Heart right ventricle (tissue), 16 donors: ENCODE measurements at regions not wholly inside any gene's neighbourhood (a gene's known extent, or its start where the extent isn't known, plus 50 kb on each side); places are given as distances from the start of the nearest gene placed in this dataset.

Experiments
- ATAC-seq, 8 donors: fragments of 200-7000 bp; cut with Tn5 transposase; one replicate each; pipeline ENCODE4 v1.9.1; 2020; ENCODE audit warnings: mild to moderate bottlenecking in 8 of 8, moderate library complexity in 8 of 8, moderate number of reproducible peaks in 1 of 8
- DNase-seq, 2 donors: peaks; one replicate each; pipeline ENCODE4 v3.0.0-alpha.2; 2020
- H3K27ac ChIP-seq, 10 donors: fragments of 200-600 bp; sonication (generic) in 2 of 10; one replicate each; pipeline versions ENCODE4 v1.5.0 to v1.8.0; 2020 to 2022; ENCODE audit warnings: mild to moderate bottlenecking in 3 of 10
- H3K27me3 ChIP-seq, 7 donors: fragments of 200-600 bp; one replicate each; pipeline ENCODE4 v1.8.0; 2021 to 2022; ENCODE audit warnings: mild to moderate bottlenecking in 2 of 7
- H3K36me3 ChIP-seq, 9 donors: fragments of 200-600 bp; sonication (generic) in 1 of 9; one replicate each; pipeline versions ENCODE4 v1.5.0 to v1.8.0; 2020 to 2022; ENCODE audit warnings: mild to moderate bottlenecking in 2 of 9
- H3K4me1 ChIP-seq, 9 donors: fragments of 200-600 bp; sonication (generic) in 1 of 9; one replicate each; pipeline versions ENCODE4 v1.5.0 to v1.8.0; 2020 to 2022; ENCODE audit warnings: mild to moderate bottlenecking in 4 of 9
- H3K4me3 ChIP-seq, 10 donors: fragments of 200-600 bp; sonication (generic) in 2 of 10; one replicate each; pipeline versions ENCODE4 v1.5.0 to v1.8.0; 2020 to 2022; ENCODE audit warnings: mild to moderate bottlenecking in 7 of 10, moderate library complexity in 2 of 10
- H3K9me3 ChIP-seq, 11 donors: fragments of 200-600 bp in 10 of 11; sonication (generic) in 2 of 11; one replicate each; pipeline versions ENCODE4 v1.5.0 to v1.8.0; 2013 to 2022; ENCODE audit warnings: mild to moderate bottlenecking in 2 of 11, control low read depth in 1 of 11, moderate library complexity in 1 of 11
- CTCF ChIP-seq, 9 donors: fragments of 200-600 bp; sonication (generic) in 2 of 9; IDR thresholded peaks; one replicate each; pipeline versions ENCODE4 v1.5.0 to v1.8.0; 2021 to 2022; ENCODE audit warnings: antibody characterized with exemption in 9 of 9, mild to moderate bottlenecking in 5 of 9, moderate library complexity in 1 of 9
- WGBS, 2 donors: extraction: QIAGEN DNeasy Blood & Tissue Kit; methylation state at CpG; one replicate each; pipeline ENCODE4 v1.1.7; 2013; ENCODE audit warnings: inconsistent platforms in 1 of 2; 5-methylcytosine and 5-hydroxymethylcytosine counted together
- intact Hi-C, 10 donors: fragments of 100-400 bp; cut with DNase I; formaldehyde crosslinking; loops; one replicate each; pipeline versions ENCODE4 v1.11.1 to v1.14.2; 2022
- donor health status: Arrhythmogenic right ventricular cardiomyopathy.
- donor health status: ischemic (EF 13 %, LVEDD 7.1; RV severe dilation, severe dysfunction).
- donor health status: healthy with polysubstance abuse.
- donor health status: DM: no; HTN: yes; CAD: no.
- donor health status: DM: no; HTN: no; CAD: no.
- donor health status: ischemic (EF 25% LVEDD 6.9; RV normal size, moderate dysfunction).
- donor health status: ischemic (EF 25% LVEDD 5.7; RV mildly dilated, moderate dysfunction).
- donor health status: healthy.
- donor health status: DM: yes; HTN: yes; CAD: no.
- donor health status: Ischemic cardiomyopathy.
- donor health status: ischemic (EF 35%, LVEDD 5.7; RV mildly dilated, moderate dysfunction).
- donor health status: nonischemic (EF 11% LVEDD 7.7; RV severe dilation, severe dysfunction).
- donor health status: DM: yes; HTN: yes; CAD: no.
- donor health status: PGD.
- donor health status: ischemic (EF 29% LVEDD 5.4; RV normal size, mild dysfunction).
- donor health status: nonischemic (EF 23%, LVEDD 6.1; RV moderate dilation, normal function).

DNA sequence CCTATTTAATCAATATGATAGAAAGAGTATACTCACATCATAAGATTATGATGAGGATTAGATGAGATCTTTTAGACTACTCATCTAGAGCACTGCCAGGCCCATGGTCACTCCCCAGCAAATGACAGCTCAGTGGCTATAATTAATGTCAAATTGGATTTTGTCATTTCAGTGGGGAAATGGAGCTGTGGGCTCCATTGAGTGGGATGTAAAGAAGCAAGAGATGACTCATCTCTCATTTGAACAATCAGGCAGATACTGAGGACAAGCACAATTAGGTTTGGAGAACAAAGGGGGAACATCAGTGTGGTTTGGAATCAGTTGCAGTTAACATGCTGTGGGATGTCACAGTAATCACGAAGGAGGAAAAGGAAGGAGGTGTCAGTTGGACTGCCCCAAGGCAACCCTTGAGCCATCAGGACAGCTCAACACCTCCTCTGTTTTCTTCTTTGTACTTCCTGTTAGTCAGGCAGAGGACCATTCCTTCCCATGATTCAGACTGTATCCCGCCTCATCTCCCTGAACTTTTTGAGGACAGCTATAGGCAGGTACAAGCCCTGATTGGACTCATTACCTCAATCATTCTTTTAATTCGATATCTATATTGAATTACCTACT lies 473.7 kb upstream of the ISX start:
- WGBS, 2 donors = 60 to 66% methylated on average over 3 of the region's 3 CpGs
- no peak for ATAC-seq
- Histone ChIP-seq H3K36me3 (no peaks in the 10 kb centered on the region), H3K27ac (no peak overlapping the region), H3K9me3 (peaks cover 0 to 21% (median 0%) of the 10 kb centered on the region in 11 donors), H3K27me3 (peaks cover 0 to 7% (median 0%) of the 10 kb centered on the region in 7 donors), H3K4me3 (no peak overlapping the region), H3K4me1 (no peaks in the 10 kb centered on the region)
- no peak for TF ChIP-seq CTCF (IDR thresholded peaks at IDR 0.05)
- intact Hi-C loops = loop anchor here in 1 of 10 donors (10.0 kb wide), 1 partner anchor 77 kb away; no protein-coding TSS in a partner anchor
- DNase-seq = no peak

- intact Hi-C loops = loop anchor here in 1 of 10 donors (10.0 kb wide), 1 partner anchor 85 kb away; no protein-coding TSS in a partner anchor
- Histone ChIP-seq H3K27me3 (peaks cover 0 to 12% (median 6%) of the 10 kb centered on the region in 7 donors), H3K4me3 (no peak overlapping the region), H3K4me1 (no peaks in the 10 kb centered on the region), H3K27ac (no peak overlapping the region), H3K36me3 (no peaks in the 10 kb centered on the region), H3K9me3 (peaks cover 0 to 5% (median 0%) of the 10 kb centered on the region in 11 donors)
- 88 to 89% methylated on average over 1 of the region's 1 CpG for WGBS, 2 donors
- ATAC-seq (no peak), DNase-seq (no peak)
- TF ChIP-seq CTCF (IDR thresholded peaks at IDR 0.05) = no peak
Measured at GRCh38 chr22:34599567-34599966, 466.4 kb upstream of the ISX start.

DNA sequence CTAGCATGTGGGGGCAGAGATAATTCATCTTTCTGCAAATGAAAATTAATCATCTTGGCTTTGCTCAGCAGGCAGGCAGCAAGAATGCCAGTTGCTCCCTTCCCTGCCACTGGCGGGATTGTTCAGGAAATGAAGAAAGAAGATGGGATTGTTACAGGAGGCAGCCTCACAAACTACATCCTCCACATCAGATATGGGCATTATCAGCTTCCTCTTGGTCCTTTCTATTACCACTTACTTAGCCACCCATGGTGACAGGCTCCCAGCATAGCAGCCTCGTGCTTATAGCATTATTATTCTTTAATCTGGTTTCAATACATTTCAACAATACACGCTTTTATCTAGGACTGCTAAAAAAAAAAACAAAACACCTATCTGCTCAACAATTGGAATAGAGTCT lies 461.6 kb upstream of the ISX start:
- intact Hi-C loops = no loop called here
- Histone ChIP-seq H3K36me3 (no peaks in the 10 kb centered on the region), H3K9me3 (no peaks in the 10 kb centered on the region), H3K27me3 (peaks cover 0 to 23% (median 9%) of the 10 kb centered on the region in 7 donors), H3K4me3 (no peak overlapping the region), H3K27ac (no peak overlapping the region), H3K4me1 (no peaks in the 10 kb centered on the region)
- WGBS, 2 donors = 38 to 40% methylated on average over 3 of the region's 3 CpGs
- TF ChIP-seq CTCF (IDR thresholded peaks at IDR 0.05) = no peak
- DNase-seq (no peak), ATAC-seq (no peak)

- ATAC-seq = no peak
- no peak for TF ChIP-seq CTCF (IDR thresholded peaks at IDR 0.05)
- Histone ChIP-seq H3K4me3 (no peak overlapping the region), H3K27me3 (peaks cover 0 to 22% (median 3%) of the 10 kb centered on the region in 7 donors), H3K9me3 (no peaks in the 10 kb centered on the region), H3K27ac (no peak overlapping the region), H3K4me1 (no peaks in the 10 kb centered on the region), H3K36me3 (no peaks in the 10 kb centered on the region)
- WGBS, 2 donors = 82 to 90% methylated on average over 5 of the region's 5 CpGs
- intact Hi-C loops = no loop called here
- no peak for DNase-seq
Measured at GRCh38 chr22:34608106-34608505, 457.9 kb upstream of the ISX start.
